ENCODE measurements at regions not wholly inside any gene's neighbourhood (a gene's known extent, or its start where the extent isn't known, plus 50 kb on each side); places are given as distances from the start of the nearest gene placed in this dataset.

DNA sequence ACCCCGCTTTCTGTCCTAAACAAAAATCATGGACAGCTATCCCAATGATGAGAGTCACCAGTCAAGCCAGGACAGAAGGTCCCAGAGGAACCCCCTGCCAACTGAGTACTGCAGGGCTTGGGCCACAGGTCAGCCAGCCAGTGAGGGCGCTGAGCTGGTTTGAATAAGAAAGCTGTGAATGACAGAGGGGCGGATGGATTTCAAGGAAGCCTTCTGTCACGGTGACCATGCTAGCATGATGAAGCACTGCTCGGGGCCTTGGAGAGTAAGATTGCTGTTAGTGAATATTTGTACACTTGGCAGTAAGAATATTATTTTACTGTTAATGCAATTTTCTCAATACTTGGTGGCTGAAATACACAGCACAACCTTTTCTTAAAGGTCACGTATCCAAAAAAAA, 734.0 kb upstream of the NR2F2 start (continued):
- TF ChIP-seq, protein P1, sequence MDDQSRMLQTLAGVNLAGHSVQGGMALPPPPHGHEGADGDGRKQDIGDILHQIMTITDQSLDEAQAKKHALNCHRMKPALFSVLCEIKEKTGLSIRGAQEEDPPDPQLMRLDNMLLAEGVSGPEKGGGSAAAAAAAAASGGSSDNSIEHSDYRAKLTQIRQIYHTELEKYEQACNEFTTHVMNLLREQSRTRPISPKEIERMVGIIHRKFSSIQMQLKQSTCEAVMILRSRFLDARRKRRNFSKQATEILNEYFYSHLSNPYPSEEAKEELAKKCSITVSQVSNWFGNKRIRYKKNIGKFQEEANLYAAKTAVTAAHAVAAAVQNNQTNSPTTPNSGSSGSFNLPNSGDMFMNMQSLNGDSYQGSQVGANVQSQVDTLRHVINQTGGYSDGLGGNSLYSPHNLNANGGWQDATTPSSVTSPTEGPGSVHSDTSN (IDR thresholded peaks at IDR 0.05) = no peak
- TF ChIP-seq CHD2 (IDR thresholded peaks at IDR 0.05; ENCODE audit: low read length, partially characterized antibody) (no peak), RXRA (IDR thresholded peaks at IDR 0.05; ENCODE audit: borderline replicate concordance, low read depth) (no peak), SMC3 (IDR thresholded peaks at IDR 0.05; ENCODE audit: low read depth, low read length) (no peak), MXI1 (IDR thresholded peaks at IDR 0.05; ENCODE audit: low read depth, low read length) (no peak), NFIC (IDR thresholded peaks at IDR 0.05; ENCODE audit: borderline replicate concordance) (no peak)
- TF ChIP-seq, protein P2, sequence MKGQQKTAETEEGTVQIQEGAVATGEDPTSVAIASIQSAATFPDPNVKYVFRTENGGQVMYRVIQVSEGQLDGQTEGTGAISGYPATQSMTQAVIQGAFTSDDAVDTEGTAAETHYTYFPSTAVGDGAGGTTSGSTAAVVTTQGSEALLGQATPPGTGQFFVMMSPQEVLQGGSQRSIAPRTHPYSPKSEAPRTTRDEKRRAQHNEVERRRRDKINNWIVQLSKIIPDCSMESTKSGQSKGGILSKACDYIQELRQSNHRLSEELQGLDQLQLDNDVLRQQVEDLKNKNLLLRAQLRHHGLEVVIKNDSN (IDR thresholded peaks at IDR 0.05; ENCODE audit: borderline replicate concordance, low read depth) = no peak

DNA sequence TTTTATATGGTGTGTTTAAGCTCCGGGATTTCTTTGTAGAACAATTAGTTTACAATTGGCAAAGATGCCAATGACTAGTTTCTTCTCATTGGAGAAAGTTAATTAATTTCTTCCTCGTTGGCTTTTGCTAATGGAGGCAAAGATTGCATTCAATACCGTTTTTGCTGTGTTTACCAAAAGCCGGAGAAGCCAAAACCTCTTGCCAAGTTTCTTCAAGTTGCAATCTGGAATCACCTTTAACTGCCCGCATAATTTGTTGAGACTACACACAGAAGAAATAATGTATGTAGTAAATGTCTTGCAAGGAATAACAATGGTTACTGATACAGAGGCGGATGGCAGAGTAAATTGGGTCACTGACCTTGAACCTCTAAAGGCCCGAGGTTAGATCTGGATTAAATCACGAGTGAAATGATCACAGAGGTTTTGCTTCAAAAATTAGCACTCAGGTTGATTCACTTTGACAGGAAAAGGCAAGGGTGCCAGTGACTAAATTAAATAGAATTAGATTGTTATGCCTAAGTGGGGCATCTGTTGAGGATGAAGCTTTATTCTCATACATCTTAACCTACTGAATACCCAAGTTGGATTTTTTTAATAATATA, 732.1 kb upstream of the NR2F2 start:
- Histone ChIP-seq H3K9me3 (no peaks in the 10 kb centered on the region), H3K4me2 (no peak overlapping the region), H3K27ac (ENCODE audit: low read depth in 2 of 2, low read length in 1 of 2) (no peak overlapping the region), H3K27me3 (ENCODE audit: insufficient read depth) (no peaks in the 10 kb centered on the region), H3K4me1 (ENCODE audit: control insufficient read depth in 1 of 2, insufficient read depth in 2 of 2, low read depth in 1 of 2, low read length in 1 of 2) (no peaks in the 10 kb centered on the region), H3F3A (replicated peaks; ENCODE audit: insufficient read depth) (no peaks in the 10 kb centered on the region), H3K4me3 (ENCODE audit: low read depth in 2 of 2, low read length in 1 of 2) (no peak overlapping the region), H3K9ac (no peak overlapping the region), H2AFZ (ENCODE audit: low read depth) (0 out of 2 replicates have a peak overlapping the region, but pooled peaks have one; percentile 29), H4K20me1 (ENCODE audit: insufficient read depth) (no peaks in the 10 kb centered on the region), H3K36me3 (replicated peaks in 1 of 2; ENCODE audit: control insufficient read depth in 1 of 2, insufficient read depth in 2 of 2, low read length in 1 of 2) (no peaks in the 10 kb centered on the region), H3K79me2 (ENCODE audit: insufficient read depth) (no peaks in the 10 kb centered on the region), H3K9me2 (no peaks in the 10 kb centered on the region)
- CTCF ChIA-PET = interaction anchor here (1.7 kb wide), 1 partner anchor 15 kb away, joined by 3 read pairs; no protein-coding TSS in a partner anchor
- no peak for DNase-seq
- POLR2A ChIA-PET = no interaction called here
- TF ChIP-seq MEF2A (IDR thresholded peaks at IDR 0.05; ENCODE audit: borderline replicate concordance, low read depth) (no peak), NRF1 (IDR thresholded peaks at IDR 0.05; ENCODE audit: low read depth, low read length) (no peak), GABPA (IDR thresholded peaks at IDR 0.05; ENCODE audit: low read depth) (no peak), TEAD4 (IDR thresholded peaks at IDR 0.05; ENCODE audit: borderline replicate concordance, insufficient read depth) (no peak), TCF12 (IDR thresholded peaks at IDR 0.05) (no peak), RCOR1 (IDR thresholded peaks at IDR 0.05; ENCODE audit: low read length) (no peak)
- TF ChIP-seq, protein P3, sequence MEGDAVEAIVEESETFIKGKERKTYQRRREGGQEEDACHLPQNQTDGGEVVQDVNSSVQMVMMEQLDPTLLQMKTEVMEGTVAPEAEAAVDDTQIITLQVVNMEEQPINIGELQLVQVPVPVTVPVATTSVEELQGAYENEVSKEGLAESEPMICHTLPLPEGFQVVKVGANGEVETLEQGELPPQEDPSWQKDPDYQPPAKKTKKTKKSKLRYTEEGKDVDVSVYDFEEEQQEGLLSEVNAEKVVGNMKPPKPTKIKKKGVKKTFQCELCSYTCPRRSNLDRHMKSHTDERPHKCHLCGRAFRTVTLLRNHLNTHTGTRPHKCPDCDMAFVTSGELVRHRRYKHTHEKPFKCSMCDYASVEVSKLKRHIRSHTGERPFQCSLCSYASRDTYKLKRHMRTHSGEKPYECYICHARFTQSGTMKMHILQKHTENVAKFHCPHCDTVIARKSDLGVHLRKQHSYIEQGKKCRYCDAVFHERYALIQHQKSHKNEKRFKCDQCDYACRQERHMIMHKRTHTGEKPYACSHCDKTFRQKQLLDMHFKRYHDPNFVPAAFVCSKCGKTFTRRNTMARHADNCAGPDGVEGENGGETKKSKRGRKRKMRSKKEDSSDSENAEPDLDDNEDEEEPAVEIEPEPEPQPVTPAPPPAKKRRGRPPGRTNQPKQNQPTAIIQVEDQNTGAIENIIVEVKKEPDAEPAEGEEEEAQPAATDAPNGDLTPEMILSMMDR (IDR thresholded peaks at IDR 0.05) = no peak
- TF ChIP-seq, protein P4, sequence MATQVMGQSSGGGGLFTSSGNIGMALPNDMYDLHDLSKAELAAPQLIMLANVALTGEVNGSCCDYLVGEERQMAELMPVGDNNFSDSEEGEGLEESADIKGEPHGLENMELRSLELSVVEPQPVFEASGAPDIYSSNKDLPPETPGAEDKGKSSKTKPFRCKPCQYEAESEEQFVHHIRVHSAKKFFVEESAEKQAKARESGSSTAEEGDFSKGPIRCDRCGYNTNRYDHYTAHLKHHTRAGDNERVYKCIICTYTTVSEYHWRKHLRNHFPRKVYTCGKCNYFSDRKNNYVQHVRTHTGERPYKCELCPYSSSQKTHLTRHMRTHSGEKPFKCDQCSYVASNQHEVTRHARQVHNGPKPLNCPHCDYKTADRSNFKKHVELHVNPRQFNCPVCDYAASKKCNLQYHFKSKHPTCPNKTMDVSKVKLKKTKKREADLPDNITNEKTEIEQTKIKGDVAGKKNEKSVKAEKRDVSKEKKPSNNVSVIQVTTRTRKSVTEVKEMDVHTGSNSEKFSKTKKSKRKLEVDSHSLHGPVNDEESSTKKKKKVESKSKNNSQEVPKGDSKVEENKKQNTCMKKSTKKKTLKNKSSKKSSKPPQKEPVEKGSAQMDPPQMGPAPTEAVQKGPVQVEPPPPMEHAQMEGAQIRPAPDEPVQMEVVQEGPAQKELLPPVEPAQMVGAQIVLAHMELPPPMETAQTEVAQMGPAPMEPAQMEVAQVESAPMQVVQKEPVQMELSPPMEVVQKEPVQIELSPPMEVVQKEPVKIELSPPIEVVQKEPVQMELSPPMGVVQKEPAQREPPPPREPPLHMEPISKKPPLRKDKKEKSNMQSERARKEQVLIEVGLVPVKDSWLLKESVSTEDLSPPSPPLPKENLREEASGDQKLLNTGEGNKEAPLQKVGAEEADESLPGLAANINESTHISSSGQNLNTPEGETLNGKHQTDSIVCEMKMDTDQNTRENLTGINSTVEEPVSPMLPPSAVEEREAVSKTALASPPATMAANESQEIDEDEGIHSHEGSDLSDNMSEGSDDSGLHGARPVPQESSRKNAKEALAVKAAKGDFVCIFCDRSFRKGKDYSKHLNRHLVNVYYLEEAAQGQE (IDR thresholded peaks at IDR 0.05; ENCODE audit: low read depth, low read length) = no peak
- TF ChIP-seq, protein P1 (IDR thresholded peaks at IDR 0.05) = no peak
- WGBS (ENCODE audit: low lambda C conversion rate) = 22% methylated on average over 8 of the region's 8 CpGs
